Forelimb muscle (tissue), 1 donor: ENCODE measurements at regions not wholly inside any gene's neighbourhood (a gene's known extent, or its start where the extent isn't known, plus 50 kb on each side); places are given as distances from the start of the nearest gene placed in this dataset.
"Not testable (repeated sequence)": the region's sequence is repeated elsewhere in the genome, so short reads cannot be mapped to it uniquely, and the experiment has no call there.

Experiments used
- DNase-seq: peaks from one replicate; pipeline ENCODE4 v3.0.0-alpha.2; 2013; ENCODE audit warnings: low read depth

DNA sequence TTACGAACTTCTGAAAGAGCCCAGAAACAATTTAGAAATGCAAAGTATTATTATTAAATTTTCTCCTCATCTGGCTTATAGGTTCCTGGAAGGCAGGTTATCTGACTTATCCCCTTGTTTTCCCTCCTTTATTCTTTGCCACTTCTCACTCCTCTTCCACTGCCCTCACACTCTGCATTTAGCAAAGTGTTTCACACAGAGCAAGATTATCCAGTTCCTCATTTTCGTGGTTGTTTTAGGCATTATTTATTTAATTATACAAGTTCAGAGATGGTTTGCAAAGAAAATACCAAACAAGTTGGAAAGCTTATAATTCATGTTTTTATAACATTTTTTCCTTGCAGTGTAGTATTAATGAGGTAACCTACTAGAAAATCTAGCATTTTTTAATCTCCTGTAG is 544.9 kb downstream of the NSUN3 start:
- DNase-seq = no peak

DNA sequence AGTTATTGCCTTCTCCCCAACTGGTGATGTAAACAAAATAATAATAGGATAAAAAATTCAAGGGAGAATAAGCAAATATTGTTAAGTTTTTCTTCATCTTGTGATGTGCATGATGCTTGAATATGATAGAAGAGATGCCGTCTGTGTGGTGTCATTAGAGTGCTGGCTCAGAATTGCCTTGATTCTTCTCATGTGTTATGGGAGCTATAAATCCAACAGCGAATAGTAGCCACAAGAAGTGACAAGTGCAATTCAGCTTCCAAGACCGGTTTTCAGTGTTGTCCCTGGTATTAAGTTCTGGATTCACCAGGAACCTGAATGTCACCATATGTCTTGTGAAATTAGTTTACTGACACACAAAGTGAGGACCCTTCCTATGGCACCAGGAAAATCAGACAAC is 547.0 kb downstream of the NSUN3 start:
- DNase-seq = no peak

DNA sequence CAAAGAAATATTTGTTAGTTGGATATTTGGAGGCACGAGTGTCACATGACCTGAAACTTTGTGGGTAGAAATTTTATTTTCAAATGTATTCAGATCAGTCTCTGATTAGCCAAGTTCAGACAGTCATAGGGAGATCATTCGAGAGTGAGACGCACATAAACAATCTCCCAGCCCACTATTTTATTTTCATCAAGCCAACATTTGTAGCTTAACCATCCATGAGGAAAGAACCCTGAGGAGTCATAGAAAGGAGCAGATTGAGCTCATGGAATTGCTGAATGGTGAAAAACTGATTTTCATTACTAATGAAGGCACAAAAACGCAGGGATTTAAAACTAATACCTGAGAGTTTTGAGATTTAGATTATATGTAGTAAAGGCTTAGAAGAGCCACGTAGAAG is 548.7 kb downstream of the NSUN3 start:
- DNase-seq = no peak

DNA sequence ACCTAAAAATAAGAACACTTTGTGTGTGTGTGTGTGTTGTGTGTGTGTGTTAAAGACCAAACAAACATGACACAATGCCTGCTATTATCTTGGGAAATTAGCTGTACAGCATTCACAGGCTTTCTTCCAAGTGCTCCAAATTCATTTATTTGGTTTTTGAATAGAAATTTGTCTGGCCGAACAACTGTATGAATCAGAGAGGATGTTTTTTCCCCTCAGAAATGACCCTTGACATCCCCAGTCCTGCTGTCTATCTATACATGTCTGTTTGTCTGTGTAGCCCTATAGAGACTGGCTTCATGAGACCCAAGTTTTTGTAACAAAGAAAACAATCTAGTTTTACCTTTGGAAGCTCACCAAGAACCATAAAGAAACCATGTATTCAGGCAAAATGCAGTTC is 549.8 kb downstream of the NSUN3 start:
- DNase-seq = no peak

DNA sequence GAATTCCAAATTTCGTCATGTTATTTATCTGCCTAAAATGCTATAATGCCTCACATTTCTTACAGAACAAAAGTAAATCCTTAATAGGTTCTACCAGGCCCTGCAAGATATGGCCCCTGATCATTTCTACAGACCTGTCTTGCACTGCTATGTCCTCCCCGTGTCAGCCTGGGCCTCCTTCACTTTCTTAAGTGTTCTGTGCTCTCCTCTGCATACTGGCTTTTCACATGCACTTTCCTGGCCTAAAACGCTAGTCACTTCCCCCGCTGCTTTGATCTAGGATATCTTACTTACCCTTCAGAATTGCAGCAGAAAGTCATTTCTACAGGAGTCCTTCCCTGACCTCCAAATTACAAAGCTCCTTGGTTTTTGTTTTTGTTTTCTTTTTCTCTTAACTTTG is 551.3 kb downstream of the NSUN3 start:
- no peak for DNase-seq

DNA sequence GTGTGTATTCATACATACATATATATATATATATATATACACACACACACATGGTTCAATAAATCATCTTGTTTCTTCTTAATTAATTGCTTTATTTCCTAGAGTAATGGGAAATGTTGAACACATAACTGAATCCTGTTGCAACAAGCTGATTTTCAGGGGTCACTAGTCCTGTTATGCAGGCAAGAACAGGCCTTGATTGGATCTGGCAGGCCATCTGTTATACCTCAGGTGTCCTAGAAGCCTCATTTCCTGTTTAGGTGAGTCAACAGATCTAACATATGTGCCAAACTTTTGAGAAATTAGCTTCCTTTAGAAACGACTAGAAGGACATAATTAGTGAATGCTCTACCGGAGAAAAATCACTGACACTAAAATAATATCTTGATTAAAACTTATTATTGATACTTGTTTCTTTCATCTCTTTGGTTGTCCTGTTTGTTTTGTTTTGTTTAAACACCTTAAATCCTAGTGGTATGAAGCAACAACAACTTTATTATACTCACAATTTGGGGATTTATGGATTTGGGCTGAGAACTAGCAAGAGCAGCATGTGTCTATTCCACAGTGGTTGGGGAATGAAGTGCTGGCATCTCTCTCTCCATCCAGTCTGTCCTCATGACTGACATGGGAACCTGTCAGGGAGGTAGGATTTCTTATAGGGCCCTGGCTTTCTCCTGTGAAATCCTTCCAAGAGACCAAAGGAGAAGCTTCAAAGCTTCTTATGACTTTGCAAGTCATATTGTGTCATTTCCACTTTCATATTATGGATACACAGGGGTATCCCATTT is 552.6 kb downstream of the NSUN3 start:
- DNase-seq = no peak

DNA sequence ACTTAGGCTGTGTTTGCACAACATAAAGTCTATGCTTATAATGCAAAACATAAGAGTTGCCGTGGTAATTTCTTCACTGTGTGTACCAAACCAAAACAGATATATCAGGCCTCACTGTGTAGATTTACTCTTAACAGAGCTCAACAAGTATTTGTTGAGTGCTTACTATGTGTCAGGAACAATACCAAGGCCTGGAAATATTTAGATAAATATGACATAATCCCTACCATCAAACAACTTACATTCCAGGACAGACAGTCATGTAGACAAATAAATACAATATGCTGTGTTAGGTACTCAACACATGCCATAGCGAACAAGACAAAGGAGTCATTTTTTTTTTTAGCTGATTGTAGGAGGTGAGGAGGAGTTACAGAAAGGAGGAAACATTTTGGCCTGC is 554.0 kb downstream of the NSUN3 start:
- DNase-seq = no peak

DNA sequence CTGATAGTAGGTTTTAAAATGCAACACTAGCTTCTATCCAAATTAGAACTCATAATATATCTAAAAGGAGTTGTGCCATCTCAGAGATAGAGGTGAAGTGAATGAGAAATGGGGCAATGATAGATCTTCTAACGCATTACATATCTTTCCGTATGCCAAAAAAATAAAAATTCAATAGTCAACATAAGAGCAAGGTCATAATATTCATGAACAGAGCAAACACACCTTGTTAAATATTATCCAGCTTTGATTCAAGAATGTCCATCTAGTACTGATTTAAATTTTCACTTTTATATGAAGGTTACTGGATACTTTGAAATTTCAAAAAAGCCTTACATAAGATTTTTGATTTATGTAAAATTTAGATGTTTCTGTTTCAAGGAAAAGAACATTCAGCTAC is 554.5 kb downstream of the NSUN3 start:
- no peak for DNase-seq

DNA sequence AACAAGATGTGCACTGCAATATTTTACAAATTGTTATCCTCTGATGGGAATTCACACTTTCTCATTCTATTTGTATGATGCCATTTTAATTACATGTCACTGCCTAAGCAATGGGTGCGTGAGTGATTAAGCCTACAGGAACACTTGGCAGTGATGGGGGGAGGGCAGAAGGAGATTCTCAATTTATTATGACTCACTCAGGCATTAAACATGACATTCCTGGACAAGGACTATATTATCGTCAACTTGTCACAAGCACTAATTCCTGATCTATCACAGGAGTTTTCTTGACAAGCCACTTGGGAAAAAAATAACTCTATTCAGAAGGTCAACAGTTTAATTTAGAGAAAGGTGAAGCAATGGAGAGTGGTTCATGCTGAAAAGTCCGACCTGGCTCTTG is 556.8 kb downstream of the NSUN3 start:
- DNase-seq = no peak

DNA sequence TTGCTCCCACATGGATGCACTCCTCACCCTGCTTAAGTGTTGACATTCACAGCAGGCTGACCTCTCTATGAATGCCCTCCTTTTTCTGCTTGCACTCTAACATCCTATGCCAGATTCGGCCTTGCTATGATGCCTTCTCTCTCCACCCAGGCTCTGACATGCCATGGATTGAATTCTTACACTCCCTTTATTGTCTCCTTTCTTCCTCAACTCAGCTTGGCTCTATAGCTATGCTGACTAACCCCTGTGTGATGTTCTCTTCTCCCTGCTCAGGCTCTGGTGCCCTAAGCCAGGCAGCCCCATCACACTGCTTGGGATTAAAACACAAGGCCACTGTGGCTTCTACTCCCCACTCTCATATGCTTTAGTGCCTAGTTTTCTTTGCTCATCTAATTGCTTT is 563.7 kb downstream of the NSUN3 start:
- no peak for DNase-seq

DNA sequence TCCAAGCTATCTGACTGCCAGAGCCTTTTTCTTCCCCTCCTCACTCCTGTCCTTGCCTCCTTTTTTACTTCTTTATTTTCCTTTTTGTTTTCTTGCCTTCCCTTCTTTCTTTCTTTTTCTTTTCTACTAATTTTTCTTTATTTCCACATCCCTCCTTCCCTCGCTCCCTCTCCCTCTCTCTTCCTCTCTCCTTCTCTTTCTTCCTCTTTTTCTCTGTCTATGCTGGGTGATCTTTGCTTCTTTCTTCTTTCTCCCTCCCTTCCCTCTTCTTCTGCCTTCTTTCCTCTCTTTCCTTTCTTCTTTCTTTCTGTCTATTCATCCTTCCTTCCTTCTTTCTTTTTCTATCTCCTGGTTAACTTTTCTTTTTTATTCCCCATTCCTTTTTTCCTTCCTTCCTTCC is 564.8 kb downstream of the NSUN3 start:
- DNase-seq = no peak

DNA sequence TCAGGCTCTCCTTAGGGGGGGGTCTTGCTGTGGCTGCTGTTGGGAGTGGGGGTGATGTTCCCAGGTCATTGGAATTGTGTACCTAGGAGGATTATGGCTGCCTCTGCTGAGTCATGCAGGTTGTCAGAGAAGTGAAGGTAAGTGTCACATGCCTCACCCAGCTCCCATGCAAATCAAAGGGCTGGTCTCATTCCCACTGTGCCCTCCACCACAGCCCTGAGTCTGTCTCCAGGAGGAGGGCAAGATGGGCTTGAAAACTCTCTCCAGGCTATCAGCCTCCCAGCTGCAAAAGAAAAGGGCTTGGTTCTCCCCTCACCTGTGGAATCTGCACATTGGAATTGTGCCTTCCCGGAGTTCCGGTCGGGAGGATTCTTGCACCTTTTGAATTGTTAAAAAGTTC is 580.5 kb downstream of the NSUN3 start:
- no peak for DNase-seq

DNA sequence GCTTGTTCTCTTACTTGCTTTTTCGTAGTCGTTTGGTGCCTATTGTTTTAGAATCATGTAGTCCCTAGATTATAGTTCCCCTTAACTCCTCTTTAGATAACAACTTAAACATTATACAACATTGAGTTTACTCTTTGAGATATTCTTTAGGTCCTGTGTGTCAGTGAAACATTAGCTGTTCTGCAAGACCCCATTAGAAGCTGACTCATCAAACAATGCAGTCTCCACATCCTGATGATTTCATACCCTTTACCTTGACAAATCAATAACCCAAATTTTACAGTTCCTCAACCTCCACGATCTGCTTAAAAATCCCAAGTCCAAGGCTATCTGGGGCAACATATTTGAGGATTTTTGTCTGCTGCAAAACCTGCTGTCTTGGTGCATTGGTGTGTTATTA is 582.9 kb downstream of the NSUN3 start:
- DNase-seq = no peak

DNA sequence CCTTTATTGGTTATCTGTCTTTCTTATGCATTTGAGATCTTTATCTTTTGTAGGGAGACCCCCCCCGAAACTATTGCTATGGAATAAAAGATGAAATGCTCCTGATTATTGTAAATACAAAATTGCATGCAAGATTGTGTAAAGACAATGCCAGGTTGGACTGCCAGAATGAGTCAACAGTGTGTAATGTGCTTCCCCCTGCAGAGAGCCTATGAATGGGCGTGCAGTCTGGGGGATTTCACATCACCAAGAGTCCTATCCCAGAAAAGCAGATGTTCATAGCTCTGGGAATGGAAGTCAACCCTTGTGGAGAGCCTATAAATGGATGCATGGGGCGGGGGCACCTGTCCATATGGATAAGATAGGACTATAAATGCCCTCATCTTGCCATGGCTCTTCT is 584.3 kb downstream of the NSUN3 start:
- DNase-seq = no peak

DNA sequence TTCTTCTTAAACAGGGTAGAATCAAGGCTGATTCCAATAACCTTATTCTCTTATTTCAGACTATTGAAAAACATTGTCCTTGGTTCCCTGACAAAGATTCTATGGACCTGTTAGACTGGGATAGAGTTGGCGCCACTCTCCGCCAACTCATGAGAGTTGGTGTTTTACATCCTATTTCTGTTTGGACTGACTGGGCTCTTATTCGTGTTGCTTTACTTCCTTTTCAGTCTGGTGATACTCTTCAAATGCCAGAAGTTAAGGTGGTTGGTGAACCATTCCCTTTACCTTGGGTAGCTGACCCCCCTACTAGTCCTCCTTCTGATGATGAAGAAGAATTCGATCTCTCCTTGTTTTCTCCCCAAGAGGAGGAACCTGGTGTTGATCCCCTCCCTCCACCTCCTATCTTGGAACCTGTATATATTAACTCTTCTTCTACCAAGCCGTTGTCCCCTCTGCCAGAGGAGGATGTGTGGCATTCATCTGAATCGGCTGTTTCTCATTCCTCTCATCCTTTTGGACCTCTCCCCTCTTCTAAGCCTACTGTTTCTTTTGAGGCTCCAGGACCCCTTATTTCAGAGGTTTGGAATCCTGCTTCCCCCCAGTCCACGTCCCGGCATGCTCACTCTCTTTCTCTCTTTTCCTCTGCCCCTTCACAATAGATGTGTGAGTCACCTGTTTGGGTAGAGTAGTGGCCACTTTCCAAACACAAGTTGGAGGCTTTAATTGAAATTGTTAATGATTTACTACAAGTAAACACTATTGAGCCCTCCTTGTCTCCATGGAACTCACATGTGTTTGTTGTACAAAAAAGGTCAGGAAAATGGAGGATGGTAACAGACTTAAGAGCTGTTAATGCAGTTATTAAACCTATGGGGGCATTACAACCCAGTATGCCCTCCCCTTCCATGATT is 585.7 kb downstream of the NSUN3 start:
- not testable (repeated sequence) for DNase-seq

DNA sequence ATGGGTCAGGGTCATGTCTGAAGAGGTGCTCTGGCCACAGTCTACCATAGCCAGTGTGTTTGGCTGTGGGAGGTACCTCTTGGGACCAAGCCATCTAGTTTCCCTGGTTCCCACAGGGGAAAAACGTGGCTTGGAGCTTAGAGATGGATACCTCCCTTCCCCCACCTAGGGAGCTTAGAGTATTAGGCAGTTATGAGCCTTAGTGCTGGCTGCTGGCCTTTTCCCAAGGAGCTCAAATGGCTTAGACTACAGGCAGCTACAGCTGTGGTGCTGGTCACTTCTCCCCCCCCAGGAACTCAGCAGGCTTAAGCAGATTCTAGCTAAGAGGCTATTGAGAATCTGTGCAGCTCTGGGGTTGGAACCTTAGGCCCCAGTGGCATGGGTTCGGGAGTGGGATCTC is 591.2 kb downstream of the NSUN3 start:
- DNase-seq = no peak

DNA sequence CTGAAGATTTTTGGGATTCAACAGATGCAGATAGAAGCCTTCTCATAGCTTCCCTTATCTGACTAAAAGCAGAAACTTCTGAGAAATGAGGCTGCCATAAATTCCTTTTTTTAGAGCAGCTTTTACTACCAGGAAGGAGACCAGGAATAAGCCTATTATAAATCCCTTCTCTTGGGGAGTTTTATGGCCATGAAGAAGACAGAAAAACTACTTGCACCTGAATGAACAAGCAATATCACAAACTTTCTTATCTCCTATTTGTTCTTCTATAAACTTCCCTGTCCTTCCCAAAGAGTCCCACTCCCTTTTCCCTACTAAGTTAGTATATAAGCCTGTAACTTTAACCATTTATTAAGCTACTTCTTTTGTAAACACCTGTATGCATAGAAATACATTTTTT is 603.1 kb downstream of the NSUN3 start:
- DNase-seq = no peak

DNA sequence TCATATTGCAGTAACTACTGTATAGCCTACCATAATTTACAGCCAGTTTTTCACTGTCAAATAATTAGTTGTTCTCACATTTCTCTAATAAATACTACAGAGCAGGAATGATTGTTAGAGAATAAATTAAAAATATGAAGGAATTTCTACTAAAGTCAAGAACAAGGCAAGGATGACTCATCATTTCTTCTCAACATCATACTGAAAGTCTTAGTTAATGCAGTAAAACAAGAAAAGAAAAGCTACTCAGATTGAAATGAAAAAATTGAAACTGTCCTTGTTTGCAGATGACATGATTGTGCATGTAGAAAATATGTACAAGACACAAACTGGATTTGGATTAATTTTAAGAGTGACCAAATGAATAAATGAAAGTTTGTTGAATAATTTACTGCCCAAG is 608.2 kb downstream of the NSUN3 start:
- no peak for DNase-seq

DNA sequence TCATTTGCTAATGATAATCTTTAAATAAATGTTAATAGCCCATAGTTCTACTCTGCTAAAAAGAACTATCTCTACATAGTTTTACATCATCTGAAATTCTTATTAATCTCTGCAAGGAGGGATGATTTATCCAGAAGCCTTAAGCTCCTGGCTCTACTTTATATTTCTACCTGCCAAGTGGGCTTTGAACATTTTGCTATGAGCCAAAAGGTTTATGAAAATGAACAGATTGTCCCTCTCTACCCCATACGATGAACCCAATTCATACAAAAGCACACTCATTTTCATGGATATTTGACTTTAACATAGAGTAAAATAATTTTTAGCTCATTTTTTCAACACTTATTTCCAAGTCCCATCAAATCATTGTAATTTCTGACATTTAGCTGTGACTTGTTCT is 611.0 kb downstream of the NSUN3 start:
- no peak for DNase-seq

DNA sequence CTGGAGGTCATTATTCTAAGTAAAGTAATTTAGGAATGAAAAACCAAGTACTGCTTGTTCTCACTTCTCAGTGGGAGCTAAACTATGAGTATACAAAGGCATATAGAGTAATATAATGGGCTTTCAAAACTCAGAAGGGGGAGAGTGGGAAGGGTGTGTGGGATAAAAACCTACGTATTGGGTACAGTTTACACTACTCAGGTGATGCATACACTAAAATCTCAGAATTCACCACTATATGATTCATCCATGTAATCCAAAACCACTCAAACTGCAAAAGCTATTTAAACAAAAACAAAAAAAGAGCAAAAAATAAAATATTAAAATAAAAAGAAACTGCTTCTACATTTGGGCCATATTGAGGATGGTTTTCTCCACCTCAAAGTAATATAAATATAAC is 623.3 kb downstream of the NSUN3 start:
- no peak for DNase-seq

DNA sequence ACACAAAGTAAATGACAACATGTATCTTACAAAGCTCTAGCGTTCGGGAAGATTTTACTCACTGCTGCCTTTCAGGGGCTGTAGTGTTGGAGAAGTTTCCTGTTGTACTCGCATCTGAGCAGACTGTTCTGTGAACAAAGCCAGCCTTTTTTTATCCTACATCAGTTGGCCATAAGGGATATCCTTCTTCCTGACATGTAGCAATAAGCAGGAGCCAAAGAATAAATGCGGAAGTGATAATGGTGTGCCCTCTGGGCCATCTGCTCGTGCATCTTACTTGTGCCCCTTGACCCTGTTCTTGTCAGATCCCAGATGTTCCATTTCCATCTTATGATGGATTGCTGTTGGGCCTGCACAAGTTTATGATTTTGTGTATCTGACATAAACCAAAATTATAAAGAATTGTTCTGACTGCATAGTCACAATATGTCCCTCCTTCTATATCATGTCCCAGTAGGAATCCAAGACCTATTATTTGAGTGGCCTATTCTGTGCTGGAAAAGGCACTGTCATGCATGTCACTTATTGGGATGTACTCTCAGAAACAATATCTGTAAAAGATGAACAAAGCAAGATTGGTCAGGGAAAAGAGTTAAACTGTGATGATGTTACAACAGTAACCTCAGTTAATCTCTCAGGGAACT is 631.3 kb downstream of the NSUN3 start:
- no peak for DNase-seq

DNA sequence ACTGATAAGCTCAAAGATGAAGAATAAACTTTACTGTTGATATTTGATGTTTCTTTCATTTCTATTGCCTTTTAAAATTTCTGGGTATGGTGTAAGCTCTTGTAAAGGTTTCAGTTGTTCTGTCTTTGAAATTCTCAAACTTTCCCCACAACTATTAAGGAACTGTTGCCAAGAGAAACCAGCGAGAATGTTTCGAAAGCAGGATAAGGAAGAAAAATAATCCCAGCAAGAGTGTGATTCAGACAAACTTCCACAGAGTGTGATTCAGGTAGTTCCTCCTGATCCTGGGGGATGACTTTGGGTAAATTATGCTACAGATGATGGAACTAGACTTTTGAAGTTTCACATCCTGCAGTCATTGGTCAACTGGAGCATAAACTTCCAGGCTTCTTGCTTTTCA is 632.0 kb downstream of the NSUN3 start:
- DNase-seq = no peak

DNA sequence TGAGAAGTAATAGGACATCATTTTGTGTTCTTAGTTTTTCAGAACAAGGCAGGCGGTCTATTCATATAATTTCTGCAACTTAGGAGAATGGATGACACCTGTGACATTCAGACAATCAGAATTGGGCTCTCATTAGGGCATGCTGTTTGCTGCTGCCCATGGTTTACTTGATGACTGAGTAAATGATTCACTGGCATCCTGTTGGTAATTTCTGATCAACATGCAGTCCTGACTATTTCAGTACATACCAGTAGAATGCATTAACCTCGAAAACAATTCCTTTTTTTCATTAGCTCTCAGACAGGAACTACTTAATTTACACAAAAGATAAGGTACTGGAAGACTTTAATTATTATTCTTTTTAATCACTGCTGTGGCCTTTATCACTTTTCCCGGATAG is 641.6 kb downstream of the NSUN3 start:
- no peak for DNase-seq
